HCT116 (cell line): ENCODE measurements at regions not wholly inside any gene's neighbourhood (a gene's known extent, or its start where the extent isn't known, plus 50 kb on each side); places are given as distances from the start of the nearest gene placed in this dataset.

ENCODE experiments used
- ATAC-seq: fragments of 200-7000 bp; cut with Tn5 transposase; 2 replicates; pipeline ENCODE4 v1.9.1; 2020; ENCODE audit warnings: mild to moderate bottlenecking, moderate library complexity
- BruUV-seq: library from RNA; stranded (reverse); fragments of 400-500 nt; replicated peaks from 2 replicates; lab custom pipeline; 2021; lab: Mats Ljungman, UMichigan
- CTCF ChIA-PET: fragments of 300-600 bp; sonication (Branson Sonifier 250); formaldehyde crosslinking; loops from one replicate; lab custom pipeline; 2021; ENCODE audit warnings: antibody characterized with exemption; lab: Charles Lee
- POLR2A ChIA-PET: fragments of 300-600, 350-600 bp; sonication (Branson Sonifier 250); formaldehyde crosslinking; loops from one replicate; lab custom pipeline; 2021; ENCODE audit warnings: antibody characterized with exemption; lab: Charles Lee
- RAD21 ChIA-PET, 2 experiments: fragments of 300-600 bp; sonication (Branson Sonifier 250); formaldehyde crosslinking; loops; one replicate each; lab custom pipeline; 2023; ENCODE audit warnings: low total read pairs in 2 of 2; ENCODE audit not compliant: uncharacterized antibody in 2 of 2, unreplicated experiment in 2 of 2, low non-redundant PET in 1 of 2; lab: Charles Lee
- DNase-seq: peaks from one replicate; pipeline ENCODE4 v3.0.0-alpha.2; 2010; ENCODE audit warnings: low read depth, low spot score
- H2AFZ ChIP-seq: fragments of 200-600 bp; shearing (Covaris generic), sonication (generic); 2 replicates; pipeline ENCODE4 v1.6.1; 2017; ENCODE audit warnings: low read depth, mixed run types, mixed read lengths, antibody characterized with exemption, low read length; ENCODE audit not compliant: poor library complexity, severe bottlenecking
- H3K27ac ChIP-seq: 2 replicates; pipeline ENCODE4 v1.5.1; 2012; ENCODE audit warnings: low read depth, low read length
- H3K27me3 ChIP-seq: fragments of 200-600 bp; sonication (generic); 2 replicates; pipeline ENCODE4 v1.6.1; 2016; ENCODE audit warnings: mixed run types, low read length, mixed read lengths; ENCODE audit not compliant: insufficient read depth
- H3K36me3 ChIP-seq, 2 experiments: fragments of 200-500 bp in 1 of 2; fragments of 200-600 bp in 1 of 2; sonication (Bioruptor generic) in 1 of 2; sonication (generic) in 1 of 2; 2 replicates each; pipeline versions ENCODE4 v1.5.1 to v1.6.1; 2014 to 2016; ENCODE audit warnings: low read length in 2 of 2, inconsistent platforms in 1 of 2, mixed read lengths in 1 of 2, mixed run types in 1 of 2; ENCODE audit not compliant: insufficient read depth in 2 of 2, control insufficient read depth in 1 of 2
- H3K4me1 ChIP-seq, 2 experiments: fragments of 200-600 bp in 1 of 2; sonication (generic) in 1 of 2; 2 replicates each; pipeline versions ENCODE4 v1.5.1 to v1.6.1; 2012 to 2017; ENCODE audit warnings: low read length in 2 of 2, inconsistent platforms in 1 of 2, mild to moderate bottlenecking in 1 of 2, mixed read lengths in 1 of 2, mixed run types in 1 of 2, moderate library complexity in 1 of 2; ENCODE audit not compliant: insufficient read depth in 2 of 2, control insufficient read depth in 1 of 2
- H3K4me2 ChIP-seq: fragments of 200-600 bp; sonication (generic); 2 replicates; pipeline ENCODE4 v1.6.1; 2017; ENCODE audit warnings: mixed run types, low read length, mixed read lengths
- H3K4me3 ChIP-seq, 2 experiments: fragments of 200-600 bp in 1 of 2; sonication (generic) in 1 of 2; replicated peaks in 1 of 2; 2 replicates each; pipeline ENCODE4 v1.5.1; 2011 to 2016; ENCODE audit warnings: low read length in 2 of 2, control low read depth in 1 of 2, low read depth in 1 of 2, mild to moderate bottlenecking in 1 of 2, mixed read lengths in 1 of 2, mixed run types in 1 of 2
- H3K79me2 ChIP-seq: fragments of 200-600 bp; sonication (generic); 2 replicates; pipeline ENCODE4 v1.6.1; 2017; ENCODE audit warnings: mild to moderate bottlenecking, mixed run types, low read length, moderate library complexity, mixed read lengths; ENCODE audit not compliant: insufficient read depth
- H3K9ac ChIP-seq: fragments of 200-600 bp; sonication (generic); 2 replicates; pipeline ENCODE4 v1.6.1; 2016; ENCODE audit warnings: low read length, mixed read lengths
- H3K9me2 ChIP-seq: fragments of 200-600 bp; sonication (generic), shearing (Covaris generic); 2 replicates; pipeline ENCODE4 v1.6.1; 2017; ENCODE audit warnings: mixed run types, mild to moderate bottlenecking, moderate library complexity; ENCODE audit not compliant: insufficient read depth
- H3K9me3 ChIP-seq, 2 experiments: fragments of 200-500 bp in 1 of 2; fragments of 200-600 bp in 1 of 2; sonication (Bioruptor generic) in 1 of 2; sonication (generic) in 1 of 2; 2 replicates each; pipeline ENCODE4 v1.6.1; 2014 to 2017; ENCODE audit warnings: low read length in 2 of 2, mixed read lengths in 2 of 2, inconsistent platforms in 1 of 2, low read depth in 1 of 2, mild to moderate bottlenecking in 1 of 2, mixed run types in 1 of 2, moderate library complexity in 1 of 2; ENCODE audit not compliant: control insufficient read depth in 1 of 2, insufficient read depth in 1 of 2
- H4K20me1 ChIP-seq: fragments of 200-600 bp; sonication (generic), shearing (Covaris generic); 2 replicates; pipeline ENCODE4 v1.6.1; 2017; ENCODE audit warnings: mixed run types, mild to moderate bottlenecking, moderate library complexity; ENCODE audit not compliant: insufficient read depth
- CEBPB ChIP-seq: IDR thresholded peaks from 2 replicates; pipeline ENCODE4 v1.6.1; 2012; ENCODE audit warnings: low read depth
- CTCF ChIP-seq, 3 experiments: fragments of 200-600 bp in 1 of 3; sonication (generic) in 1 of 3; IDR thresholded peaks in 2 of 3; conservative IDR thresholded peaks in 1 of 3; 2 replicates each; pipeline ENCODE4 v1.5.1; 2012 to 2017; ENCODE audit warnings: low read depth in 2 of 3, low read length in 2 of 3, antibody characterized with exemption in 1 of 3, borderline replicate concordance in 1 of 3, control low read depth in 1 of 3, mild to moderate bottlenecking in 1 of 3, mixed read lengths in 1 of 3, mixed run types in 1 of 3, moderate library complexity in 1 of 3; ENCODE audit not compliant: insufficient read depth in 1 of 3
- EGR1 ChIP-seq: IDR thresholded peaks from 2 replicates; pipeline ENCODE4 v1.6.1; 2012; ENCODE audit warnings: low read depth
- ELF1 ChIP-seq: IDR thresholded peaks from 2 replicates; pipeline ENCODE4 v1.6.1; 2012; ENCODE audit warnings: low read depth, borderline replicate concordance
- EZH2 ChIP-seq: fragments of 200-600 bp; sonication (generic); IDR thresholded peaks from 2 replicates; pipeline ENCODE4 v1.6.1; 2017; ENCODE audit warnings: antibody characterized with exemption, mixed run types
- EZH2phosphoT487 ChIP-seq: fragments of 200-600 bp; IDR thresholded peaks from 2 replicates; pipeline ENCODE4 v1.6.1; 2018; ENCODE audit warnings: antibody characterized with exemption, borderline replicate concordance
- FOSL1 ChIP-seq: IDR thresholded peaks from 2 replicates; pipeline ENCODE4 v1.6.1; 2012; ENCODE audit warnings: low read depth
- JUND ChIP-seq: IDR thresholded peaks from 2 replicates; pipeline ENCODE4 v1.6.1; 2012
- MAX ChIP-seq: IDR thresholded peaks from 2 replicates; pipeline ENCODE4 v1.6.1; 2012
- POLR2A ChIP-seq: IDR thresholded peaks from 2 replicates; pipeline ENCODE4 v1.7.0; 2011; ENCODE audit warnings: borderline replicate concordance; ENCODE audit not compliant: insufficient read depth, insufficient read length; ENCODE audit errors: extremely low read depth
- POLR2AphosphoS5 ChIP-seq: IDR thresholded peaks from 2 replicates; pipeline ENCODE4 v1.6.1; 2011; ENCODE audit warnings: mild to moderate bottlenecking, low read depth, low read length, moderate library complexity
- RAD21 ChIP-seq: IDR thresholded peaks from 2 replicates; pipeline ENCODE4 v1.6.1; 2012; ENCODE audit warnings: low read depth, mild to moderate bottlenecking
- SP1 ChIP-seq: IDR thresholded peaks from 2 replicates; pipeline ENCODE4 v1.6.1; 2012; ENCODE audit warnings: low read depth
- SRF ChIP-seq: IDR thresholded peaks from 2 replicates; pipeline ENCODE4 v1.6.1; 2012; ENCODE audit warnings: low read depth
- YY1 ChIP-seq: IDR thresholded peaks from 2 replicates; pipeline ENCODE4 v1.6.1; 2011; ENCODE audit warnings: low read length, low read depth, moderate library complexity, mild to moderate bottlenecking; ENCODE audit not compliant: insufficient replicate concordance; ENCODE audit errors: extremely low read depth
- ZBTB33 ChIP-seq: IDR thresholded peaks from 2 replicates; pipeline ENCODE4 v1.6.1; 2011; ENCODE audit warnings: mild to moderate bottlenecking, low read length, moderate library complexity; ENCODE audit not compliant: insufficient replicate concordance; ENCODE audit errors: extremely low read depth
- ZFX ChIP-seq: fragments of 450-650 bp; IDR thresholded peaks from 2 replicates; pipeline ENCODE4 v1.6.1; 2017
- ZNF274 ChIP-seq: fragments of 200-500 bp; sonication (Bioruptor generic); IDR thresholded peaks from 2 replicates; pipeline ENCODE4 v1.6.1; 2014; ENCODE audit warnings: mild to moderate bottlenecking, low read depth, low read length, inconsistent platforms
- intact Hi-C: fragments of 100-400 bp; cut with micrococcal nuclease; formaldehyde crosslinking; loops from 2 replicates; pipeline ENCODE4 v1.10.0; 2022
- TF ChIP-seq, protein P1 (sequence below): IDR thresholded peaks from 2 replicates; pipeline ENCODE4 v1.6.1; 2012; ENCODE audit warnings: low read depth
- TF ChIP-seq, protein P2 (sequence below): IDR thresholded peaks from 2 replicates; pipeline ENCODE4 v1.6.1; 2012

DNA sequence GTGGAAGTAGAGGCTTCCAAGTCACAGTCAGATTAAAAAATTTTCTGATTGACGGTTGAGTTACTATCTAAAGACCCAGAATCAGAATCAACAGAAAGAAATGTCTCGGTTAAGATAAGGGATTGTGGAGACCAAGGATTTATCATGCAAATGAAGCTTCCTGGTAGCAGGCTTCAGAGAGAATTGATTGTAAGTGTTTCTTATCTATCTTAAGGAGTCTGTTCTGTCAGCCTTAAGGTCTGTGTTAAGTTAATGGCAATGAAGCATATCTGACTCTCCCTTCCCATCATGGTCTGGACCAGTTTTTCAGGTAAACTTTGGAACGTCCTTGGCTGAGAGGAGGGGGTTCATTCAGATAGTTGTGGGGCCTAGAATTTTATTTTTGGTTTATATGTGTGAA is 780.2 kb downstream of the FAM133A start:
- Histone ChIP-seq H3K9me2 (no peaks in the 10 kb centered on the region), H3K4me2 (no peak overlapping the region), H3K9me3 (no peaks in the 10 kb centered on the region), H4K20me1 (no peaks in the 10 kb centered on the region), H3K9ac (no peak overlapping the region), H3K27me3 (no peaks in the 10 kb centered on the region), H3K4me1 (no peaks in the 10 kb centered on the region), H3K36me3 (no peaks in the 10 kb centered on the region), H2AFZ (no peak overlapping the region), H3K79me2 (no peaks in the 10 kb centered on the region), H3K27ac (no peak overlapping the region), H3K4me3 (no peak overlapping the region)
- ATAC-seq (no peak), DNase-seq (no peak)
- RAD21 ChIA-PET: no interaction called here
- TF ChIP-seq POLR2A (no peak), YY1 (no peak), CEBPB (no peak), ZFX (no peak), FOSL1 (no peak), ELF1 (no peak), RAD21 (no peak), MAX (no peak), JUND (no peak), EZH2phosphoT487 (no peak), EZH2 (no peak), ZBTB33 (no peak), EGR1 (no peak), SRF (no peak), ZNF274 (no peak), POLR2AphosphoS5 (no peak), CTCF (IDR thresholded peaks at IDR 0.05 in 2 of 3, conservative IDR thresholded peaks at IDR 0.05 in 1 of 3; ENCODE audit: borderline replicate concordance in 1 of 3, insufficient read depth in 1 of 3, low read depth in 2 of 3, low read length in 2 of 3) (no peak), SP1 (no peak)
- TF ChIP-seq, protein P1, sequence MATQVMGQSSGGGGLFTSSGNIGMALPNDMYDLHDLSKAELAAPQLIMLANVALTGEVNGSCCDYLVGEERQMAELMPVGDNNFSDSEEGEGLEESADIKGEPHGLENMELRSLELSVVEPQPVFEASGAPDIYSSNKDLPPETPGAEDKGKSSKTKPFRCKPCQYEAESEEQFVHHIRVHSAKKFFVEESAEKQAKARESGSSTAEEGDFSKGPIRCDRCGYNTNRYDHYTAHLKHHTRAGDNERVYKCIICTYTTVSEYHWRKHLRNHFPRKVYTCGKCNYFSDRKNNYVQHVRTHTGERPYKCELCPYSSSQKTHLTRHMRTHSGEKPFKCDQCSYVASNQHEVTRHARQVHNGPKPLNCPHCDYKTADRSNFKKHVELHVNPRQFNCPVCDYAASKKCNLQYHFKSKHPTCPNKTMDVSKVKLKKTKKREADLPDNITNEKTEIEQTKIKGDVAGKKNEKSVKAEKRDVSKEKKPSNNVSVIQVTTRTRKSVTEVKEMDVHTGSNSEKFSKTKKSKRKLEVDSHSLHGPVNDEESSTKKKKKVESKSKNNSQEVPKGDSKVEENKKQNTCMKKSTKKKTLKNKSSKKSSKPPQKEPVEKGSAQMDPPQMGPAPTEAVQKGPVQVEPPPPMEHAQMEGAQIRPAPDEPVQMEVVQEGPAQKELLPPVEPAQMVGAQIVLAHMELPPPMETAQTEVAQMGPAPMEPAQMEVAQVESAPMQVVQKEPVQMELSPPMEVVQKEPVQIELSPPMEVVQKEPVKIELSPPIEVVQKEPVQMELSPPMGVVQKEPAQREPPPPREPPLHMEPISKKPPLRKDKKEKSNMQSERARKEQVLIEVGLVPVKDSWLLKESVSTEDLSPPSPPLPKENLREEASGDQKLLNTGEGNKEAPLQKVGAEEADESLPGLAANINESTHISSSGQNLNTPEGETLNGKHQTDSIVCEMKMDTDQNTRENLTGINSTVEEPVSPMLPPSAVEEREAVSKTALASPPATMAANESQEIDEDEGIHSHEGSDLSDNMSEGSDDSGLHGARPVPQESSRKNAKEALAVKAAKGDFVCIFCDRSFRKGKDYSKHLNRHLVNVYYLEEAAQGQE: no peak
- TF ChIP-seq, protein P2, sequence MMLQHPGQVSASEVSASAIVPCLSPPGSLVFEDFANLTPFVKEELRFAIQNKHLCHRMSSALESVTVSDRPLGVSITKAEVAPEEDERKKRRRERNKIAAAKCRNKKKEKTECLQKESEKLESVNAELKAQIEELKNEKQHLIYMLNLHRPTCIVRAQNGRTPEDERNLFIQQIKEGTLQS: no peak
- POLR2A ChIA-PET: no interaction called here
- CTCF ChIA-PET: no interaction called here
- intact Hi-C loops: no loop called here
- no TSS peak for BruUV-seq
